Nephron progenitor cell (in vitro differentiated cells): ENCODE measurements at regions not wholly inside any gene's neighbourhood (a gene's known extent, or its start where the extent isn't known, plus 50 kb on each side); places are given as distances from the start of the nearest gene placed in this dataset.

Source experiments
- DNase-seq: peaks from one replicate; pipeline ENCODE4 v3.0.0; 2021
- H3K27ac Mint-ChIP-seq: 2 replicates; pipeline ENCODE4 v1.8.0; 2021; ENCODE audit warnings: mild to moderate bottlenecking, moderate library complexity, mixed read lengths
- H3K27me3 Mint-ChIP-seq: 2 replicates; pipeline ENCODE4 v1.8.0; 2021; ENCODE audit warnings: mild to moderate bottlenecking, low read depth, mixed read lengths; ENCODE audit not compliant: poor library complexity
- H3K36me3 Mint-ChIP-seq: 2 replicates; pipeline ENCODE4 v1.8.0; 2021; ENCODE audit warnings: low read depth, mixed read lengths
- H3K4me1 Mint-ChIP-seq: 2 replicates; pipeline ENCODE4 v1.8.0; 2021; ENCODE audit warnings: mixed read lengths
- H3K4me3 Mint-ChIP-seq: 2 replicates; pipeline ENCODE4 v1.8.0; 2021; ENCODE audit warnings: mild to moderate bottlenecking, moderate library complexity, mixed read lengths
- H3K9me3 Mint-ChIP-seq: 2 replicates; pipeline ENCODE4 v1.8.0; 2021; ENCODE audit warnings: mild to moderate bottlenecking, moderate library complexity, mixed read lengths
- TF ChIP-seq, protein P1 (sequence below): fragments of 200-600 bp; sonication (generic); IDR thresholded peaks from 2 replicates; pipeline ENCODE4 v1.5.0; 2021; ENCODE audit warnings: antibody characterized with exemption

DNA sequence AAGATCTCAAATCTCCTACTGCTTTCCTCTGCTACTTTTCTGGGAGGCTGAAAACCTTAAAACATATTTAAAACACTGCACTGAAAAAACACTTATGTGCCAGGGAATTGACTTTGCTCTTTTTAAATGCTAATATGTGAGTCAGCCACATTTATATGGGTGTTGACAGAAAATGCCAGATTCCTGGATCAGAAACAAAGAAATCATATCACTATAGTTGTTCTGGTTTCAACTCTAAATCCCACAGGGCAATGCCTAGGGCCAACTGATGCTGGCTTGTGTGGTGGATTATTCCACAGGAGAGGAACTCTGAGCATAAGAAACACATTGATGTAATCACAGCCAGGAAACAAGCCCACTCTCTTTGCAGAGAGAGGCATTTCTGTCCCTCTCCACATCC, 1439.0 kb upstream of the SPRY2 start:
- no peak for DNase-seq
- Mint-ChIP-seq H3K27me3 (peaks cover 2% of the 10 kb centered on the region), H3K4me3 (no peak overlapping the region), H3K36me3 (no peaks in the 10 kb centered on the region), H3K9me3 (no peaks in the 10 kb centered on the region), H3K27ac (no peak overlapping the region), H3K4me1 (no peaks in the 10 kb centered on the region)
- TF ChIP-seq, protein P1, sequence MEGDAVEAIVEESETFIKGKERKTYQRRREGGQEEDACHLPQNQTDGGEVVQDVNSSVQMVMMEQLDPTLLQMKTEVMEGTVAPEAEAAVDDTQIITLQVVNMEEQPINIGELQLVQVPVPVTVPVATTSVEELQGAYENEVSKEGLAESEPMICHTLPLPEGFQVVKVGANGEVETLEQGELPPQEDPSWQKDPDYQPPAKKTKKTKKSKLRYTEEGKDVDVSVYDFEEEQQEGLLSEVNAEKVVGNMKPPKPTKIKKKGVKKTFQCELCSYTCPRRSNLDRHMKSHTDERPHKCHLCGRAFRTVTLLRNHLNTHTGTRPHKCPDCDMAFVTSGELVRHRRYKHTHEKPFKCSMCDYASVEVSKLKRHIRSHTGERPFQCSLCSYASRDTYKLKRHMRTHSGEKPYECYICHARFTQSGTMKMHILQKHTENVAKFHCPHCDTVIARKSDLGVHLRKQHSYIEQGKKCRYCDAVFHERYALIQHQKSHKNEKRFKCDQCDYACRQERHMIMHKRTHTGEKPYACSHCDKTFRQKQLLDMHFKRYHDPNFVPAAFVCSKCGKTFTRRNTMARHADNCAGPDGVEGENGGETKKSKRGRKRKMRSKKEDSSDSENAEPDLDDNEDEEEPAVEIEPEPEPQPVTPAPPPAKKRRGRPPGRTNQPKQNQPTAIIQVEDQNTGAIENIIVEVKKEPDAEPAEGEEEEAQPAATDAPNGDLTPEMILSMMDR, result no peak

DNA sequence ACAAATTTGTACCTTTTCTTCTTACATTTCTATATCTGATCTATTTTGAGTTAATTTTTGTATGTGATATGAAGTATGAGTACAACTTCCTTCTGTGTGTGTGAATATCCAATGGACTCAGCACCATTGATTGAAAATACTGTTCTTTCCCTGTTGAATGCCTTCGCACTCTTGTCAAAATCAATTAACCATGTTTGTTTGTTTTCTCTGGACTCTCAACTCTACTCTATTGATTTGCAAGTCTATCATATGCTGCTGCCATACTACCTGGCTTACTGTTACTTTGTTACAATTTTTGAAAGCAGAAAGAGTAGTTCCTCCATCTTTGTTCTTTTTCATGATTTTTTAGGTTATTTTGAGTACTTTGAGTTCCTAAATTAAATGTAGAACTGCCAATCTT, 1437.4 kb upstream of the SPRY2 start:
- peaks cover 2% of the 10 kb centered on the region for H3K27me3 Mint-ChIP-seq

DNA sequence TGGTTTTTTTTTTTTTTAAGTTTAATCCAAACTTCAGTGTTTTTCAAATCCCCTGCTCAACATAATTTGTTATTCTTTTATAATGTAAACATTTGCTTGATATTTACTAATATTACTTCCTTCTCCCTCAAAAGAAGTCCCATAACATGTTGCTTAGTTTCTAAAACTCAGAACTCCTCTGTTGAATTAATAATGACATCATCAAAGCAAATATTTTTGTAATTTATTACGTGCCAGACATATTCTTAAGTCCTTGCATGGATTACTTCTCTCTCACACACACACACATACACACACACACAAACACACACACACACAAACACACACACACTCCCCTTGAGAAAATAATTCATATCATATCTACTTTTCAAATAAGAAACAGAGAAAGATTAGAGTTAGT, 1432.3 kb upstream of the SPRY2 start:
- Mint-ChIP-seq H3K9me3 (no peaks in the 10 kb centered on the region), H3K4me1 (no peaks in the 10 kb centered on the region), H3K27ac (no peak overlapping the region), H3K27me3 (peaks cover 2% of the 10 kb centered on the region), H3K4me3 (no peak overlapping the region), H3K36me3 (no peaks in the 10 kb centered on the region)
- DNase-seq, result no peak
- TF ChIP-seq, protein P1, result no peak

More for the DNA sequence above, 1437.4 kb upstream of the SPRY2 start:
- H3K36me3 Mint-ChIP-seq, result no peaks in the 10 kb centered on the region
- H3K27ac Mint-ChIP-seq, result no peak overlapping the region
- TF ChIP-seq, protein P1, result no peak
- H3K4me3 Mint-ChIP-seq, result no peak overlapping the region
- no peak for DNase-seq
- no peaks in the 10 kb centered on the region for H3K4me1 Mint-ChIP-seq
- H3K9me3 Mint-ChIP-seq, result no peaks in the 10 kb centered on the region

DNA sequence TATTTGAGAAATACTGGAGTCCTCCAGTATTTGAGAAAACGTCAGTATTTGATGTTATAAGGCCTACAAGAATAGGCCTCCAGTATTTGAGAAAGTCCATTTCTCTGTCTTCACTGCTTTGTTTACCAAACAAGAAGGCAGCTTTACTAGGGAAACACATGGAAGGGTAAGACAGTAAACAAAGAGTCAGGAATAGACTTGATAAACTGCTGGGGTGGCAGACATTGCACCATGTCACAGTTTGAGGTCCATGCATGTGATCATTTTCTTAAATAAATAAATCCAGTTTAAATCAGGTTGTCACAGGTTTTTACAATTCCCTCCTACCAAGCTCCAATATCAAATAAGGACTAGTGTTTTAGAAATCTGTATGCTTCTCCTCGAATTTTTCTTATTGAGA, 1431.0 kb upstream of the SPRY2 start:
- TF ChIP-seq, protein P1, result no peak
- H3K9me3 Mint-ChIP-seq, result no peaks in the 10 kb centered on the region
- peaks cover 2% of the 10 kb centered on the region for H3K27me3 Mint-ChIP-seq
- no peaks in the 10 kb centered on the region for H3K36me3 Mint-ChIP-seq
- no peaks in the 10 kb centered on the region for H3K4me1 Mint-ChIP-seq
- H3K27ac Mint-ChIP-seq, result no peak overlapping the region
- H3K4me3 Mint-ChIP-seq, result no peak overlapping the region
- DNase-seq, result no peak

DNA sequence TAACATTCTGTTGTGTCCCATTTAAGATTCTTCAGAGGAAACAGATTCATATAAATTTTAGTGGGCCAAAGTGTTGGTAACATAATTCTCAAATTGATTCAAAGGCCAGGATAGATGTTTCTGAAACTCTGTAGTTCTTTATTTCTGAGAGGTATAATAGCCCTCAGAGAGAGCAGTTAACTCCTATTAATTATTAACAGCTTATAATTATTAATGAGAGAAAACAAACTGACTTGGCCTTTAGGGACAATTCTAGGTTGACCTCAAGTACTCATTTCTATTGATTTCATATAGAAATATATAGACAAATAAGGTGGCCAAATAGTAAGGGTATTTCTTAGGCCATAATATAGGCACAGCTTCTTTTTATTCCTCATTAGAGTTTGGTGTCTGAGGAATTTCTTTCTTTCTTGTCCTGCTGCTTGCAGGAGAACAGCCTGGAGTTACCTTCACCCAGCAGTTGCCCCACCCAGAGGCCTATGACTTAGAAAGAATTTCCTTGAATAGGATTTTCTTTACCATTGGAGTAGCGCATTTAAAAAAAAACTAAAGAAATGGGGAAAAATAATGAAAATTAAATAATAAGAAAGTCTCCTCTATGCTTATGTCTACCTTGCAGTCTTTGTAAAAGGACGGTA, 1430.1 kb upstream of the SPRY2 start:
- no peaks in the 10 kb centered on the region for H3K4me1 Mint-ChIP-seq
- no peaks in the 10 kb centered on the region for H3K36me3 Mint-ChIP-seq
- H3K27me3 Mint-ChIP-seq, result peaks cover 2% of the 10 kb centered on the region
- no peaks in the 10 kb centered on the region for H3K9me3 Mint-ChIP-seq
- no peak for DNase-seq
- TF ChIP-seq, protein P1, result no peak
- H3K27ac Mint-ChIP-seq, result no peak overlapping the region
- no peak overlapping the region for H3K4me3 Mint-ChIP-seq

DNA sequence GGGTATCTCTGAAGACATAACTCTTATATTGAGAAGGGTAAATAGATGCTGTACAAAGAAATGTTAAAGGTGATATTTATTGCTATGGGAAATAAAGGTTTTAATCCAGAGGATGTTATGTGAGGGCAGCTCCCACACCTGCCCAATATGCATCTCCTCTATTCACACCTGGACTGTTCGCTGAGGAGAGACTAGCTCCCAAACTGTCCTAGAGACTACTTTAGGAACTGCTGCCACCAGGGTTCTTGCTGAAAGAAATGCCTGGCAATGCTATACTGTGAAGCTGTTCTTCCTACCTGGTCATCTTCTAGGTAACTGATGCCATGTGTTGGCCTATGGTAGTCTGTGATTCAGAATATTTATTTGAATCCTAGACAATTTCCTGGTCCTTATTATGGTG, 1421.5 kb upstream of the SPRY2 start:
- H3K9me3 Mint-ChIP-seq, result peaks cover 8% of the 10 kb centered on the region

More for the DNA sequence above, 1421.5 kb upstream of the SPRY2 start:
- DNase-seq, result no peak
- TF ChIP-seq, protein P1, result no peak
- Mint-ChIP-seq H3K27ac (no peak overlapping the region), H3K27me3 (no peaks in the 10 kb centered on the region), H3K4me3 (no peak overlapping the region), H3K36me3 (no peaks in the 10 kb centered on the region), H3K4me1 (no peaks in the 10 kb centered on the region)
